Smooth muscle cell (in vitro differentiated cells): ENCODE measurements at regions not wholly inside any gene's neighbourhood (a gene's known extent, or its start where the extent isn't known, plus 50 kb on each side); places are given as distances from the start of the nearest gene placed in this dataset.

Experiments used
- DNase-seq: peaks from one replicate; lab custom pipeline; 2025; ENCODE audit not compliant: unreplicated experiment; lab: John Stamatoyannopoulos, UW
- H2AFZ ChIP-seq: fragments of 200-600 bp; sonication (generic); 2 replicates; pipeline ENCODE4 v1.6.0; 2016; ENCODE audit warnings: antibody characterized with exemption, low read depth, mild to moderate bottlenecking
- H3F3A ChIP-seq: fragments of 200-600 bp; sonication (generic); 2 replicates; pipeline ENCODE4 v1.6.0; 2017; ENCODE audit warnings: antibody characterized with exemption, low read depth
- H3K27ac ChIP-seq: fragments of 200-600 bp; sonication (generic); 2 replicates; pipeline ENCODE4 v1.5.1; 2016; ENCODE audit warnings: low read depth, mild to moderate bottlenecking
- H3K27me3 ChIP-seq: fragments of 200-600 bp; sonication (generic); 2 replicates; pipeline ENCODE4 v1.6.1; 2016; ENCODE audit warnings: low read depth, mild to moderate bottlenecking
- H3K36me3 ChIP-seq: fragments of 200-600 bp; sonication (generic); 2 replicates; pipeline ENCODE4 v1.5.1; 2016; ENCODE audit warnings: low read depth
- H3K4me1 ChIP-seq: fragments of 200-600 bp; sonication (generic); 2 replicates; pipeline ENCODE4 v1.5.1; 2016; ENCODE audit warnings: low read depth
- H3K4me2 ChIP-seq: fragments of 200-600 bp; sonication (generic); 2 replicates; pipeline ENCODE4 v1.6.0; 2016; ENCODE audit warnings: mild to moderate bottlenecking
- H3K4me3 ChIP-seq: fragments of 200-600 bp; sonication (generic); 2 replicates; pipeline ENCODE4 v1.5.1; 2016; ENCODE audit warnings: mild to moderate bottlenecking
- H3K79me2 ChIP-seq: fragments of 200-600 bp; sonication (generic); 2 replicates; pipeline ENCODE4 v1.6.0; 2016; ENCODE audit warnings: low read depth, mild to moderate bottlenecking
- H3K9ac ChIP-seq: fragments of 200-600 bp; sonication (generic); 2 replicates; pipeline ENCODE4 v1.6.0; 2016; ENCODE audit warnings: low read depth
- H3K9me3 ChIP-seq: fragments of 200-600 bp; sonication (generic); replicated peaks from 2 replicates; pipeline ENCODE4 v1.5.1; 2016; ENCODE audit warnings: low read depth
- H4K20me1 ChIP-seq: fragments of 200-600 bp; sonication (generic); 2 replicates; pipeline ENCODE4 v1.6.0; 2016; ENCODE audit warnings: low read depth
- CTCF ChIP-seq: fragments of 200-600 bp; sonication (generic); IDR thresholded peaks from 2 replicates; pipeline ENCODE4 v1.5.1; 2017; ENCODE audit warnings: borderline replicate concordance, mild to moderate bottlenecking, antibody characterized with exemption; ENCODE audit not compliant: insufficient read depth, poor library complexity, severe bottlenecking
- WGBS: methylation state at CpG from one replicate; pipeline ENCODE4 v1.1.7; 2016; ENCODE audit warnings: low lambda C conversion rate; 5-methylcytosine and 5-hydroxymethylcytosine counted together

- WGBS: 83% methylated on average over 2 of the region's 2 CpGs
- Histone ChIP-seq H3K9me3 (no peaks in the 10 kb centered on the region), H2AFZ (no peak overlapping the region), H3K27ac (no peak overlapping the region), H3K79me2 (no peaks in the 10 kb centered on the region), H3F3A (no peaks in the 10 kb centered on the region), H3K4me2 (no peak overlapping the region), H3K4me1 (no peaks in the 10 kb centered on the region), H3K36me3 (no peaks in the 10 kb centered on the region), H3K27me3 (no peaks in the 10 kb centered on the region), H3K4me3 (no peak overlapping the region), H4K20me1 (no peaks in the 10 kb centered on the region), H3K9ac (no peak overlapping the region)
- no peak for DNase-seq
- TF ChIP-seq CTCF: no peak
Observed at GRCh38 chr1:221246067-221246466, 366.8 kb downstream of the HLX start.

DNA sequence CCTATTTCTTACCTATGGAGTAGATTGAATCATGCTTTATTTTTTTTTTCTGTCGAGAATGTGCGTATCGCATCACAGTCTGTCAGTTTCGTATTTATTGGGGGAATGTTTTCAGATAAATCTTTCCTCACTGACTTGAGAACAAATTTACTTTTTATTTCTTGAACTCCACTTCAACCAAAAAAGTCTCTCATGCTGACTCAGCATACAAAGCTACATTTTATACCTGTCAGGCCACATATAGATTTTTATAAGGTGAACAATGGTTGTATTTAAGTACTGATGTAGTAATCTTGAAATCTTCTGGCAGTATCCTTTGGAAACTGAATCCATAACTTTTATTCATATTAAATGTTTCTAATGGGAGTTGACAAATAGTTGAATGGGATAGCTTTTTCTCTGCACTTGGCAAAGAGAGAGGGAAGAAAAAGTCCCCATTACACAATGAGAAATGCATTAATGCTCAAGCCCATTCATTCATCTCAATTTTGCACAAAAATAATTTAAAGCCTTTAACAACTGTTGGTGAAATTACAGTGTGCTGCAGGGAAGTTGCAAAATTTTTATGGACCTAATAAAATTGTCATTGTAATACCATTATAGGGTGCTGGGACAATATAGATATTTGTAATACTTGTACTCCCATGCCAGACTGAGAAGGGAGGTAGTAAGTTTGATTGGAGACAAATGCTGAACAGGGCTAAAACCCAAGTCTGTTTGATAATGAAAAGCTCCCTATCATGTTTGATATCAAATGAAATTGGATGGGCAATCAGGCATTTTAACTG, 367.6 kb downstream of the HLX start:
- WGBS: 94% methylated on average over 4 of the region's 4 CpGs
- Histone ChIP-seq H3K27ac (no peak overlapping the region), H3K4me2 (no peak overlapping the region), H3F3A (no peaks in the 10 kb centered on the region), H2AFZ (no peak overlapping the region), H3K27me3 (no peaks in the 10 kb centered on the region), H3K4me3 (no peak overlapping the region), H3K9ac (no peak overlapping the region), H4K20me1 (no peaks in the 10 kb centered on the region), H3K79me2 (no peaks in the 10 kb centered on the region), H3K36me3 (no peaks in the 10 kb centered on the region), H3K9me3 (no peaks in the 10 kb centered on the region), H3K4me1 (no peaks in the 10 kb centered on the region)
- no peak for DNase-seq
- TF ChIP-seq CTCF: no peak

GRCh38 chr1:221251580-221251979, 372.3 kb downstream of the HLX start:
- whole genome bisulfite sequencing: 47% methylated on average over 2 of the region's 2 CpGs
- Histone ChIP-seq H3K4me3 (no peak overlapping the region), H3F3A (no peaks in the 10 kb centered on the region), H4K20me1 (no peaks in the 10 kb centered on the region), H3K4me2 (no peak overlapping the region), H3K27ac (no peak overlapping the region), H3K4me1 (no peaks in the 10 kb centered on the region), H3K9ac (no peak overlapping the region), H2AFZ (no peak overlapping the region), H3K9me3 (no peaks in the 10 kb centered on the region), H3K79me2 (no peaks in the 10 kb centered on the region), H3K27me3 (no peaks in the 10 kb centered on the region), H3K36me3 (no peaks in the 10 kb centered on the region)
- DNase-seq: no peak
- TF ChIP-seq CTCF: no peak

GRCh38 chr1:221254813-221255212, 375.6 kb downstream of the HLX start:
- no peaks in the 10 kb centered on the region for H3K79me2 ChIP-seq
- no peaks in the 10 kb centered on the region for H3K36me3 ChIP-seq
- no peak overlapping the region for H3K9ac ChIP-seq
- no peak overlapping the region for H3K4me2 ChIP-seq
- no peaks in the 10 kb centered on the region for H3K27me3 ChIP-seq
- no peak for TF ChIP-seq CTCF
- peaks cover 6% of the 10 kb centered on the region for H3K9me3 ChIP-seq
- no peak overlapping the region for H3K4me3 ChIP-seq
- no peak overlapping the region for H2AFZ ChIP-seq
- no peaks in the 10 kb centered on the region for H3K4me1 ChIP-seq
- H4K20me1 ChIP-seq: no peaks in the 10 kb centered on the region
- DNase-seq: no peak
- no peaks in the 10 kb centered on the region for H3F3A ChIP-seq
- H3K27ac ChIP-seq: no peak overlapping the region
